Omental fat pad (tissue), 3 donors: ENCODE measurements at regions not wholly inside any gene's neighbourhood (a gene's known extent, or its start where the extent isn't known, plus 50 kb on each side); places are given as distances from the start of the nearest gene placed in this dataset.
"Not testable (repeated sequence)": the region's sequence is repeated elsewhere in the genome, so short reads cannot be mapped to it uniquely, and the experiment has no call there.

Experiments used
- ATAC-seq: fragments of 150-250 bp; one replicate; pipeline ENCODE4 v1.9.1; 2016; ENCODE audit warnings: mild to moderate bottlenecking, moderate library complexity; ENCODE audit not compliant: low FRiP score
- DNase-seq: peaks from one replicate; pipeline ENCODE4 v3.0.0-alpha.2; 2019; ENCODE audit warnings: low spot score
- TF ChIP-seq, protein P1 (sequence below), 3 donors: fragments of 450-650 bp; IDR thresholded peaks; one replicate each; pipeline ENCODE4 v1.5.1; 2016 to 2017; ENCODE audit warnings: antibody characterized with exemption in 3 of 3, mild to moderate bottlenecking in 3 of 3, moderate library complexity in 2 of 3

DNA sequence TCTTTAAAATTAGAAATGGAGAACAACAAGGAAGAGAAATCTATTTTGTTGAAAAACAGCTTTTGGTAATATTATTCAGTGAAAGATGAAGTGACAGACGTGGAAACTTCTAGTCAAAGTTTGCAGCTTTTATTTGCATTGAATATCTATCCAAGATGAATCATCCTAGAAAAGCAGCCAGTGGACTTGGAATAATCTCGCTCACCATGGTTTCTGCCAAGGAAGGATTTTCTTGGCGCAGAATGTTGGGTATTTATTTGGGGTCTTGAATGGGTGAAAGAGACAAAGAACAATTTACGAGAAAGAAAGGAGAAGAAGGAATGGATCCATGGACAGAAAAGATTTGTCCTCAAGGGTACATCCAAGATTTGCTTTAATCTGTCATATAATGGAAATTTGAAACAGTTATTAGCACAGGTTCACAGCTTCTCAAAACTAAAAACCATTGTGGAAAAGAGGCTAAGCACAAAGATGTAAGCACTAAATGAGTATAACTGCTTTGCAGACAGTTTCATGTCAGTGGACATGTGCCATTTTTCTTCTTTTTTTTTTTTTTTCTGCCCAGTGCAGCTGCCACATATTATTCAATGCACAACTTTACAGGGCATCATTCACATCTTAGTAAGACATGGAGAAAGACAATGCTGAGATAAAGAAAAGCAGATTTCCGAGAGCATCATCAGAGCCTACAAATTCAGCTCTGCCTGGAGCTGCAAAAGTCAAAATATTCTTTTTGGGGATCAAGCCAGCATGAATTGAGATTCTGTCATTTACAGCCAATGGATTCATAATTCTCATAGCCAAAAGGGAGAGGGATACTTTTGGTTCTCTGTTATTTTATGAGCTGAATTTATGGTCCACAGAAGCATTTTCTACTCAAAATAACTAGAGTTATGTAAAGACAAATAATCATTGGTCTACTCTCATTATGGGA lies 333.7 kb downstream of the DAD1 start:
- TF ChIP-seq, protein P1, sequence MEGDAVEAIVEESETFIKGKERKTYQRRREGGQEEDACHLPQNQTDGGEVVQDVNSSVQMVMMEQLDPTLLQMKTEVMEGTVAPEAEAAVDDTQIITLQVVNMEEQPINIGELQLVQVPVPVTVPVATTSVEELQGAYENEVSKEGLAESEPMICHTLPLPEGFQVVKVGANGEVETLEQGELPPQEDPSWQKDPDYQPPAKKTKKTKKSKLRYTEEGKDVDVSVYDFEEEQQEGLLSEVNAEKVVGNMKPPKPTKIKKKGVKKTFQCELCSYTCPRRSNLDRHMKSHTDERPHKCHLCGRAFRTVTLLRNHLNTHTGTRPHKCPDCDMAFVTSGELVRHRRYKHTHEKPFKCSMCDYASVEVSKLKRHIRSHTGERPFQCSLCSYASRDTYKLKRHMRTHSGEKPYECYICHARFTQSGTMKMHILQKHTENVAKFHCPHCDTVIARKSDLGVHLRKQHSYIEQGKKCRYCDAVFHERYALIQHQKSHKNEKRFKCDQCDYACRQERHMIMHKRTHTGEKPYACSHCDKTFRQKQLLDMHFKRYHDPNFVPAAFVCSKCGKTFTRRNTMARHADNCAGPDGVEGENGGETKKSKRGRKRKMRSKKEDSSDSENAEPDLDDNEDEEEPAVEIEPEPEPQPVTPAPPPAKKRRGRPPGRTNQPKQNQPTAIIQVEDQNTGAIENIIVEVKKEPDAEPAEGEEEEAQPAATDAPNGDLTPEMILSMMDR (IDR thresholded peaks at IDR 0.05): no peak
- no peak for ATAC-seq
- DNase-seq: no peak

DNA sequence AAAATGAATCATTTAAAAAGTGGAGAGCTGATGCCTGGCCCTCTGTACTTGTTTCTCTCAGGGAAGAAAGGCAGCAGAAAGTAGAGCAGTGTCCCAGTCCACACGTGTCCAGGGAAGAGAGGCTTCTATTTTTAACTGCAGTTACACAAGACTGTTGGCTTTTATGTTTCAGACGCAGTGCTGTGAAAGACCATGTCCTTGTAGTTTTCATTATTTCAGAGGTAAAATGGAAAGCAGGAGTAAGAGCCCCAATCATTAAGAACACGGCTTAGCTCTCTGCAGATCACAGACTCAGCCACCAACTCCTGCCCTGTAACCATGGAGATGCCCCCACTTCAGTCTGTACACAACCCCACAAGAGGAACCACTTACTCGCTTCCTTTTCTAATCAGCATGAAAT lies 336.3 kb downstream of the DAD1 start:
- ATAC-seq (no peak), DNase-seq (no peak)
- TF ChIP-seq, protein P1 (IDR thresholded peaks at IDR 0.05): no peak

DNA sequence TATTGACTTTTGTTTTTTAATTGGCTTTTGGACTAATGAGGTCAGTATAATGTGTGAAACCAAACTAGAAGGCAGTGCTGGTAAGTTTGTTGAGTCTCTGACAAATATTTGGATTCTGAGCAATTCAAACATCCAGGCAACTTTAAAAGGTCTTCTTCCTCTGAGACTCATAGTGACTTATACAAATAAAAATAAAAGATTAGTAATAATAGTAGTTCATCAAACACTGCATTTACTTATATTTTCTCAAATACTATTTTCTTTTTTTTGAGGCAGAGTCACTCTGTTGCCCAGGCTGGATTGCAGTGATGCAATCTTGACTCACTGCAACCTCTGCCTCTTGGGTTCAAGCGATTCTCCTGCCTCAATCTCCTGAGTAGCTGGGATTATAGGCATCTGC lies 337.9 kb downstream of the DAD1 start:
- TF ChIP-seq, protein P1 (IDR thresholded peaks at IDR 0.05): no peak
- no peak for ATAC-seq
- no peak for DNase-seq

DNA sequence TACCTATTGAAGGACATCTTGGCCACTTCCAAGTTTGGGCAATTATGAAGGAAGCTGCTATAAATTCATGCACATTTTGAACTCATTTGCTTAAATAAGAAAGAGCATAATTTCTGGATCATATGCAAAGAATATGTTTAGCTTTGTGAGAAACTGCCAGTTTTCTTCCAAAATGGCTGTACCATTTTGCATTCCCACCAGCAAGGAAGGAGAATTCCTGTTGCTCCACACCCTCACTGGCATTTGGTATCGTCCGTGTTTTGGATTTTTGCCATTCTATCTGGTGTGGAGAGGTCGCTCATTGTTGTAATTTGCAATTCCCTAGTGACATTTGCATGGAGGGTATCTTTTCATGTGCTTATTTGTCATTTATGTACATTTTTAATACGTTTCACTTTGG lies 339.3 kb downstream of the DAD1 start:
- TF ChIP-seq, protein P1 (IDR thresholded peaks at IDR 0.05): no peak
- ATAC-seq (no peak), DNase-seq (no peak)

DNA sequence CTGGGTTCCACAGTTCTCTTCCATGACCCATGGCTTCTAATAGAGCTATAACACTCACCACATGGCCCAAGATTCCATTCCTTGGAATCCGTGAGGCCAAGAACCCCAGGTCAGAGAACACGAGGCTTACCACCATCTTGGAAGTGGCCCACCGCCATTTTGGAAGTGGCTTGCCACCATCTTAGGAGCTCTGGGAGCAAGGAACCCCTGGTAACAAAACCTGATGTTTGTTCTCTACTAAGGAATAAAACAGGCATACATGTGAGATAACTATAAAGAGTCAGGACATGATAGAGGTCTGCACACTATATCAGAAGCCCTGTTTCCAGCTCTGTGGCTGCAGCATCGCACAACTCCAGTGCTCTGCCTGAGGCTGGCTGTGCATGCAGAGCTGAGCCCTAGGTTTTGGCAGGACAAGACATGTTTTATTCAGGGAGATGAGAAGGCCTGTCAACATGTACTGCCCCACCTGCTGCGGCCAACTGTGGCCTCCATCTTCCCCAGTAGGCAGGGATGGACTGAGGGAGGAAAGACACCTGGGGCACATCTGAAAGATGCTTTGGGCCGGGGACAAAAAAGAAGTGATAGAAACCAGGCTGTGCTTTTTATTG lies 344.9 kb downstream of the DAD1 start:
- TF ChIP-seq, protein P1 (IDR thresholded peaks at IDR 0.05): no peak
- DNase-seq (no peak), ATAC-seq (no peak)

DNA sequence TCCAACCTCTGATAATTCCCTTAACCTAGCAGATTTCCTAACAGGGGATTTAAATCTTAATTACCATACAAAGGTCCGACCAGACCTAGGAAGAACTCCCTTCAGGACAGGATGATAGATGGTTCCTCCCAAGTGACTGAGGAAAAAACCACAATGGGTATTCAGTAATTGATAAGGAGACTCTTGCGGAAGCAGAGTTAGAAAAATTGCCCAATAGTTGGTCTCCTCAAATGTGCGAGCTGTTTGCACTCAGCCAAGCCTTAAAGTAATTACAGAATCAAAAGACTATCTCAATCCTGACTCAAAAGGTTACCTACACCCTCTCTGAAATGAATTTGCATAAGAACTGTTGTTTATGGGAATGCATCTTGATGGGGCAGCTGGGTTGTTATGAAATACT lies 350.7 kb downstream of the DAD1 start:
- not testable (repeated sequence) for ATAC-seq, DNase-seq

DNA sequence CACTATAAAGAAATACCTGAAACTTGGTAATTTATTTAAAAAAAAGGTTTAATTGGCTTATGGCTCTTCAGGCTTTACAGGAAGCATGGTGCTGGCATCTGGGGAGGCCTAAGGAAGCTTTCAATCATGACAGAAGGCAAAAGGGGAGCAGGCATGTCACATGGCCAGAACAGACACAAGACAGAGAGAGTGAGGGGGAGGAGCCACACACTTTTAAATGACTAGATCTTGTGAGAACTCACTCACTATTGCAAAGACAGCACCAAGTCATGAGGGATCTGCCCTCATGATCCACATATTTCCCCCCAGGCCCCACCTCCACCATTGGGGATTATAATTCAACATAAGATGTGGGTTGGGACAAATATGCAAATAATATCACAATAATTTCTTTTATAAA lies 355.6 kb downstream of the DAD1 start:
- TF ChIP-seq, protein P1 (IDR thresholded peaks at IDR 0.05): no peak
- no peak for DNase-seq
- no peak for ATAC-seq
